GM18858 (cell line): ENCODE measurements at regions not wholly inside any gene's neighbourhood (a gene's known extent, or its start where the extent isn't known, plus 50 kb on each side); places are given as distances from the start of the nearest gene placed in this dataset.

Source experiments
- ATAC-seq: cut with Tn5 transposase; IDR thresholded peaks from one replicate; pipeline ENCODE4 v1.9.1; 2021; ENCODE audit not compliant: unreplicated experiment

DNA sequence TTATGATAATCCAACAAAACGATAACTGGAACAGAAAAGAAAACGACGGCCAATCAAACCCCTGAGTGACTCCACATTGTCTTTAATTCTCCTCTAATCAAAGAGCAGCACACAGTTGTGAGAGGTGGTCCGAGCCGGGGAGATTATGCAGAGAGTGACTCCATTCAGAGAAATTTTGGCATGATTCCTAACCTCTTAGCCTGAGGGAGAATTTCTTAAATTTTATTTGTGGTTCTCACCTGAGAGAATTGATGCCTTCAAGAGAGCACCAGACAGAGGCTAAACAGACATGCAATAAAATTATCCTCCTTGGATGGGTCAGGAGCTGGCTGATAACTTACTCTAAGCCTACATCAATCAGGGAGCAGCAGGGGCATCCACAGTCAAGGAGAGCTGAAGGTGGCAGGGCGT, 310.0 kb upstream of the KLF12 start:
- no peak for ATAC-seq

DNA sequence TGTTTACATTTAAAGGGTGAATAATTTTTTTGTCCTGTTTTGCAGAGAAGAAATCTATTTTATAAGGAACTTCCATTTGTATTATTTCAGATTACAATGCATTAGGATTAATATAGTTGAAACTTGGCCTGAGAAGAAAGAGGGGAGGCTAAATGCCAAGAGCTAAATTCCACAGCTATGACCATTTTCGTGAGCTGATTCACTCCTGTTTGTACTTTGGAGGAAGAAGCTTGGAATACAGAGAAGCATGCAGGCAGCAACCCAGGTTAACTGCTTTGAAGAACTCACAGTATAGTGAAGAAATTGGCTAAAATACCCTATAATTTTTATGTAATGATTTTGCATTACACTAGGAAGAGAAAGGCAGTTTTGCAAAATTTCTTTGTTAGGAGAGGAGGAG, 309.4 kb upstream of the KLF12 start:
- no peak for ATAC-seq

DNA sequence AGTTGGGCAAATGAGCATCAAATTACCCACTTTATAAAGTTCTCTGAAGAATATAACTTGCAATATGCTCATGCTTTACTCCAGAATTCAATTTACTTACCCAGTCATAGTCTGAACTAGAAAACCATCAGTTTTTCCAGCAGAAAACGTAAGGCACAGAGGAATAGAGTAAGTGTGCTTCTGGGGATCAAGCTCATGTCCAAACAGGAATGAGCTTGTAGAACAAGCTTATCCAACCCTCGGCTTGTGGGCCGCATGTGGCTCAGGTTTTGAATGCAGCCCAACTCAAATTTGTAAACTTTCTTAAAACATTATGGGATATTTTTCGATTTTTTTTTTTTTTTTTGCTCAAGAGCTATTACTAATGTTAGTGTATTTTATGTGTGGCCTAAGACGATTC, 308.5 kb upstream of the KLF12 start:
- no peak for ATAC-seq

DNA sequence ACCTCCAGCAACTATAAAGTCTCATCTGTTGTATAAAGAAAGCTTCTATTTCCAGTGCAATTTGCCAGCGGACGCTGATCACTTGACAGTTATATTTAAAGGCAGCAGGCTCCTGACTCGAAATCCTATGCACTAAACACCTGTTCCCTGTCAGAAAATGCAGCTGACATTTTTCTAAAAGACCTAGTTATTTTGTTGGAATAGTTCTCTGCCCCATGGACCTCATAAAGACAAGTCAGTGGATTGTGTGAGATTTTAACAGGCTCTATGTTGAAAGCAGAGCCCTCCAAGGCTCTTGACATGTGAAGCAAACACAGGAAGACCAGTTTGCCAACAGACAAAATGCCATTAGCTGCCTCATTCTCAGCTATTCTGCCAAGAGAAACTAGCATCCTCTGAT, 304.7 kb upstream of the KLF12 start:
- ATAC-seq = no peak

DNA sequence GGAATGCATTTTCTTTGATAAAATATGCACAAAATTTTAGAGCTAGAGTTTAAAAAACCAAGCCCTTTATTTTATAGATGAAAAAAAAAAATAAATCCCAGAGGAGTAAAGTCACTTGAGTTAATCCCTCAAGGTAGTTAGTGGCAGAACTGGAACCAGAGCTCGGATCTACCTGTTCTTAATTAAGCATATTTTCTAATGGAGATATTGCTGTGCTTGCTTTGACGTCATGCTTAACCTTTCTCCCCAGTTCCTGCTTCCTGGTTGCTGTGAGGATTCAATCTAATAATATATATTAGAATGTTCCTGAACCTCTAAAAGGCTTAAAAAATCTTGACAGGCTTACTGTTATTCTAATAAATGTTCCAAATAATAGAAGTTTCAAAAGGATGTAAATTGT, 300.6 kb upstream of the KLF12 start:
- no peak for ATAC-seq

DNA sequence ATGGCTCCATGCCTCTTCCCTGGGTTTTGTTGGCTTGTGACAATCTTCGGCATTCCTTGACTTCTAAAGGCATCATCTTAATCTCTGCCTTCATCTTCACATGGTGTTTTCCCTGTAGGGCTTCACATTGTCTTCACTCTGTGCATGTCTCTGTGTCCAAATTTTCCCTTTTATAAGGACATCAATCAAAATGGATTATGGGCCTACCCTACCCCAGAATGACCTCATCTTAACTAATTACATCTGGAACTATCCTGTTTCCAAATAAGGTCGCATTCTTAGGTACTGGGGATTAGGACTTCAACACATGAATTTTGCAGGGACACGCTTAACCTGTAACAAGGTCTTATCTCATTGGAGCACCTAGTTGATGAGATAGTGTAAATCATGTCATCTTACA, 290.3 kb upstream of the KLF12 start:
- no peak for ATAC-seq

DNA sequence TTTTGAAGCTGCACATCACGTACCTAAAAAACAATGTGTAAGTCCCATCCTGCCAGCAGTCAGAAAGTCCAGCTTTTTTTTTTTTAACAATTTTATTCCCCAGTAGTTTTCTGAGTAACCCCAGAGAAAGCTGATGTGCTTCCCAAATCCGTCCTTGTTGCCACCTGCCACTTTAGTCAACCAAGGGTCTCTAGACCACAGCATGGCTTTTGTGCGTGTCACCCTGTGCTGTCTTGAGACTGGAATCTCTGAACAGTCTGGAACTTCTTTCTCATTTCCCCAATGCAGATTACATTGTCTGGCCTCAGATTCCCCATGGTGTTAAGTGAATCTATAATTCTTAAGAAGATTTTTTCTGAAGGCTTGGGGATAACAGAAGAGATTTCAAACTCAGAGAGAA, 289.2 kb upstream of the KLF12 start:
- ATAC-seq = no peak

DNA sequence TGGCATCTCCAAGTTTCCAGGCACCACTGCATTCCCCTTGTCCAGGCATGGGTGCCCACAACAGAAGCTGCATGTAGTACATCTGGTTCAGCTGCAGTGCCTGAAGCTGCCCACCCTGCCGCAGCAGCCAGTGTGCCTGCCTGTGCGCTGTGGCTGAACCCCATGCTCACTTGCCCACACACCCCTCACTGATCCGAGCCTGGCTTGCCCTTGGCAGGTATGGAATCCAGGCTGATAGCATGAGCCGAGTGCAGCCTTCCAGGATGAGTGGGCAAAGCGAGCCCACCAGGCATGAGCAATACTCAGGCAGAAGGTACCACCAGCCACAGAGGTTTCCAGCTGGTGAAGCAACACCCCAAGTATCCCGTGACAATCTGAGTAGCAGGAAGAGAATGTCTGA, 280.3 kb upstream of the KLF12 start:
- ATAC-seq = no peak

DNA sequence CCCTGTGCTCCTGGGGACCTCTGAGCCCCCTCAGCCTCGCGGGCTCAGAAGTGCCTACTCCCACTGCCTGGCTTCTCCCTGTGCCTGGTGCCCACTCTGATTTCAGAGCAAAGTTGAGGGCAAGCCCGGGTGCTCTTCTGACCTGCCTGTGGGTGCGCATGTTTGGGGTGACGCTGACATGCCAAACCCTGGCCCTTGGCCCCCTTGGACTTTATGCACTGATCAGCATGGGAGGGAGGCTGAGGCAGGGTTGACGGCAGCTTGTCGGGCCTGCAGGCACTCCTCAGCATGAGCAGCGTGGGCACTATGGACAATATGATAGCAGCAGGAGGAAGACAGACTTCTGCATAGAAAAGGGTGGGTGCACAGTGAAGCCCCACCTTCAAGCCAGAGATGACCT, 279.3 kb upstream of the KLF12 start:
- ATAC-seq = no peak

DNA sequence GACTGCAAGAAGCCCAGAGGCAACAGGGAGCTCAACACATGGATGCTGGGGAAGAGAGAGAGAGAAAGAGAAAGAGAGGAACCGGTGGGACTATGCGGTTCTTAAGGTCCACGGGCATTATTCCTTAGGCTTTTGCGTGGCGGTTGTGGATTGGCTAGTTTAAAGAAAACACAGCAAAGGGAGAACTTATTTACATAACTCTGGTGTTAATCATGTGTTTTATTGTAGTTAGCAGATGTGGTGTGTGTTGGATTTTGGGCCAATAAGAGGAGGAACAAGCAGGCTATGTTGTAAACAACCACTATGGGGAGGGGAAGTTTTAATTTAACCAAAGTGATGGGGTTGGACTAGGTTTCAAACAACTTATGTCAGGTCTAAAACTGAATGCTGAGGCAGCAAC, 275.3 kb upstream of the KLF12 start:
- ATAC-seq = no peak

DNA sequence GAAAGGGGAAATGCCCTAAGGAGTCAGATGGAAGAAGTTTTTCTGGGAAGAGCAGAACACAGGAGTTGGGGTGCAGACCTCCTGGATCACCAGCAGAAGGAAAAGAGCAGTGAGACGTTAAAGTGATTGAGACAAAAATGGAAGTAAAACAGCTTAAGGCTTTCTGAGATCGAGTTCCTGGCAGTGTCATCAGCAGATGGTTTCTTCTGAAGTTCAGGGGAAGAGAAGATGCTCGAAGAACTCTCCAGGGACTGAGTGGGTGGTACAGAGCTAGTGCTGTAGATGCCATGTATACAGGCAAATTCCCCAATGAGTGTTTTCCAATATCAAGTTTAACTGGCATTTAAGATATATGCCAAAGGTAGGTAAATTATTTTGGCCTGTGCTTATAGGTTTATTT, 272.2 kb upstream of the KLF12 start:
- ATAC-seq = no peak

DNA sequence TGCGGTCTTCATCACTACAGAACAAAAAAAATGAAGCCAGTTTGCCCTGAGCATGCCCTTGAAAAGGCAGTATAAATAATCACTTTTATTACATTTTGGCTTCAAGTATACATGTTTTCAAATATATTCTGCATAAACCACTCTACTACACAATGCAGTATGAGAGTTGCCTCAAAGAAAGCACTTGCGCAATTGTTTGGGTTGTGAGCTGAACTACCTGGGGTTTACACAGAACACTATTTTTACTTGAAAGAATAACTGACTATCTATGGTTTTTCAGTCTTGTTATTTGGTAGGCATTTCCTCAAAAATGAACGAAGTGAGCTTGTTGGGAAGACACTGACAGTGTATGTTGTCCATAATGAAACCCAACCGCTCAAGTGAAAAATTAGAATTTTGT, 264.4 kb upstream of the KLF12 start:
- no peak for ATAC-seq

DNA sequence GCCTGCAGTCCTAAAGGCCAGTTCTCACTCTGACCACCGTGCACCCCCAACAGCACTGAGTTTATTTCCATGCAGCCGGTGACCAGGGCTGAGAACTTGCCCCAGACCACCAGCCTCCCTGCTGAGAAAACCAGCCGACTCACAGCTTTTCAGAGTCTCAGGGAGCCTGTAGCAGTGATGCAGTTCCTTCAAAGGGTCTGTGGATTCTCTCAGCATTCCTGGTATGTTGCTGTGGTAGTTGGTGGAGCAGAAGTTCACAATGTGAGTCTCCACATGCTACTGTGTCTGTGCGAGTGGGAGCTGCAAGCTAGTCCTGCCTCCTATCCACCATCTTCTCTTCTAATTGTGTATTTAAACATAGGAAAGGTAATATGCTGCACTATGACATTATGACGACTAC, 254.9 kb upstream of the KLF12 start:
- ATAC-seq = no peak

DNA sequence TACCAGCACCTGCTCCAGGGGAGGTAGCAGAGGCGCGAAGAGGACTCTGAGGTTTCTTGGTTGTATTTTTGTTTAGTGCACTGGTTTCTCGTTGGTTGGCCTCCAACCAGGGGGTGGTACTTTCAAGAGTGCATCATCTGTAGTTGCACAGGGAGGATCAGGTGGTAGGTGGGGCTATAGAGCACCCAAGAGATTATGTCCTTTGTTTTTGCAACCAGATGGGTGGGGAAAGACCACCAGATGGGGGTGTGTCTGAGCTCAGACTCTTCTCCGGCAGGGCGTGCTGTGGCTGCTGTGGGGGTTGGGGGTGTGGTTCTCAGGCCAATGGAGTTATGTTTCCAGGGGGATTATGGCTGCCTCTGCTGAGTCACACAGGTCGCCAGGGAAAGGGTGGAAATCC, 254.4 kb upstream of the KLF12 start:
- no peak for ATAC-seq

DNA sequence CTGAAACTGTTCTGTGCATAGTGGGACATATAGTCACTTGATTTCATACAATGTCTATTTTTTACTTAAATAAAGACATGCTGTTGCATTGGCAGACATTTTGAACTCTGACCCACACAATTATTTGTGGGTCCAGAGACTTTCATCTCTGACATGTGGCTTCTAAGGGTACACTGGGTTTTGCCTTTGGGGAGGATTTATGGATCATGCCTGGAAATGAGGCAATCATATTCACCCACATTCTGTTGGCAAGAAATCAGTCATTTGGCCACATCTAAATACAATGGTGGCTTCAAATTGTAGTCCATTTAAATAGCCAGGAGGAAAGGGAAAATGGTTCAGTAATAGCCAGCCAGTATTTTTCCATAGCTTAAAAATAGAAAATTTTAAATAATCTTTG, 238.3 kb upstream of the KLF12 start:
- ATAC-seq = no peak

DNA sequence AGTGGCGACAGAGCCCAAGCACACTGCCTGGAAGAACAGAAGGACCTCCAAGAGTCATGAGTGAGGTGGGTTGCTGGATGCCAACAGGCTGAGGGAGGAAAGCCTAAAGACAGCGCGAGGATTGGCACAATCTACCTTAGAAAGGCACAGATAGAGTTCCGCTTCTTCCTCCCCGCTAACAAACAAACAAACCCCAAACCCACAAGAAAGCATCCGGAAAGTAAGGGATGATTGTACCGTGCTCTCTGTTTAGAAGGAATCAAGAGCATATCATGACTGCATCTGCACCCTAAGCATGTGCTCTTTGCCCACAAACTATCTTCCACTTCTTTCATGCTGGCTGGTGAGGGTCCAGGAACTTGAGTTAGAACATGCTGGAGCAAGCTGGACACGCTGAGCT, 233.0 kb upstream of the KLF12 start:
- no peak for ATAC-seq

DNA sequence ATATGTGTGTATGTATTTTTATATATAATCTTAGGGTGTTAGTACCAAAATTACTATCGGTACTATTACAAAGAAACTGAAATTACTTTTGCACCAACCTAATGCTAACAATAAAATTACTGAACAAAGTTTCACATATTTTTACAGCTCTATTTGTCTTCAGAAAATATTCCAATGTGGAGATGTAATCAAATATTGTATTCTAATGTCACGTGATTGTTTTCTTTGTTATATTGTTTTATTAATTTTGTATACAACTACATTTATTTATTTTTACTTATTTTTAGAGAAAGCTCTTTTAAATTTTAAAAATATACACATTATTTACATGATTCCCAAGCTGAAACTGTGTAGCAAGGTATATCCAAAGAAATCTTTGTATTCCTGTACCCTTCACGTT, 227.1 kb upstream of the KLF12 start:
- no peak for ATAC-seq

DNA sequence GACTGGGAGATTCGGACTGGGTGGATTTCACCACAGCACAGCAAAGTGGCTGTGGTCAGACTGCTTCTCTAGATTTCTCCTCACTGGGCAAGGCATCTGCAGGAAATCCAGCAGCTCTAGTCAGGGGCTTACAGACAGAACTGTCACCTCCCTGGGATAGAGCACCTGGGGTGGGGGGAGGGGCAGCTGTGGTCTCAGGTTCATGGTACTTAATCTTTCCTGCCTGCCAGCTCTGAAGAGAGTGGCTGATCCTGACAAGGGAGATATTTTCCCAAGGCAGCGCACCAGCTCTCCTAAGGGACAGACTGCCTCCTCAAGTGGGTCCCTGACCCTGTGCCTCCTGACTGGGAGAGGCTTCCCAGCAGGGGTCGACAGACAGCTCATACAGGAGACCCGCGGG, 212.8 kb upstream of the KLF12 start:
- ATAC-seq = no peak

DNA sequence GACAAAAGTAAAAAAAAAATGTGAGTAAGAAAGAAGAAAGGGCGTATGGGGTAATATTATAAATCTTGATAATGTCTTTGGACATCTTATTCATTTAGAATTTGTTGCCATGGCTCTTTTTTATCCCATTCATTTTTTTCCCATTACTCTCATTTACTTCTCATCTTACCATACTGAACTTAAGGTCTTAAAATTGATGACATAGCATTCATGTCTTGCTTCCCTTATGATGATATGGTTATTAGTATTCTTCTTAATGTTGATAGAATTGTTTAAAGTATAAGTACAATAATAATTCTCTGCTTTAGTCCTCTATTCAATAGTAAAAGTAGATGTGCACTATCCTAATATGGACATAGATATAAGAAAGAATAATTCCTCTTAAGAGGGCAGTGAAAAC, 204.1 kb upstream of the KLF12 start:
- no peak for ATAC-seq

DNA sequence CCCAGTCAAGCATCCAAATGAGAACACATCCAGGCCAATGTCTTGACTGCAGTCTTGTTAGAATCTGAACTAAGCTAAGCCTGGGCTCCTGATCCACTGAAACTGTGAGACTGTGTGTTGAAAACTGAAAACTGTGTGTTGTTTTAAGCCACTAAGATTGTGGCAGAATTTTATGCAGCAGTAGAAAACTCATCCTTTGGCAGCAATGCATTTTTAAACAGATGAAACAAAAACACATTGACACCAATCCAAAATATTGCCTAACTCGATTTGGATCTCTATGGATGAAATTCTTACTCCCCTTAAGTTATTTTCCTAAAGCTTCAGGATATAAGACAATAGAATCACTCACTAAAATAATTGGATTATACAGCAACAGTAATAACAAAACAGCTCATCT, 202.3 kb upstream of the KLF12 start:
- ATAC-seq = no peak

DNA sequence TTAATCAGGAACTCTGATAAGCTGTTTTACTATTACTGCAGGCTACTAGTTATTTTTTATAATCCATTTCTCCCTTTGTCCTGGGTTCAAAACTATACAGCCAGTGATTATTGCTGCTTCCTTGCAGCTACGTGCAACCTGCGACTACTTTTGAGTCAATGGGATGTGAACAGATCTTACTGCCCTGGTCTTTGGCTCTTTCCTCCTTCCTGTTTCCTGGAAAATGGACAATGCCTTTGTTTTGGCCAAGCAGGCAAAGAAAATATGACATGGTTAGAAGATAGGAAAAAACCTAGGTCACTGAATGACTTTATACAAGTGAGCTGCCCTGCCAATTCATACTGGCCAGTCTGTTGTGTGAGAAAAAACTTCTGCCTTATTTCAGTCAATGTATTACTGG, 201.2 kb upstream of the KLF12 start:
- no peak for ATAC-seq

DNA sequence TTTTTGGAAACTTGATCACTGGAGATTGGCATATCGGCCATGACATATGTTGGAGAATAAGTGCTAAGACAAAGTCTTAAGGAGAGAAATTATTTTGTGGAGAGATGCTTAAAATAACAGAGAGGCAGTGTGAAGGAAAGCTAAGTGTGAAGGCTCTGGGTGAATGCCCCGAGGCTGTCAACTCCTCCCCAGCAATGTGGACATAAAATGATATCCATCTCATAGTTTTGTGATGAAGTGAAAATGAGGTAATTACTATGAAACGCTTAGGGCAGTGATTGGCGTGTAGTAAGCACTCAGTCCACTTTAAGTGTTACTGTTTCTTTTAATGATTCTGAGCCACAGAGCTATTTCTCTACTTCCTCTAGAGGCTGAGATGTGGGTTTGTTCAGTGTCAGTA, 195.8 kb upstream of the KLF12 start:
- no peak for ATAC-seq

DNA sequence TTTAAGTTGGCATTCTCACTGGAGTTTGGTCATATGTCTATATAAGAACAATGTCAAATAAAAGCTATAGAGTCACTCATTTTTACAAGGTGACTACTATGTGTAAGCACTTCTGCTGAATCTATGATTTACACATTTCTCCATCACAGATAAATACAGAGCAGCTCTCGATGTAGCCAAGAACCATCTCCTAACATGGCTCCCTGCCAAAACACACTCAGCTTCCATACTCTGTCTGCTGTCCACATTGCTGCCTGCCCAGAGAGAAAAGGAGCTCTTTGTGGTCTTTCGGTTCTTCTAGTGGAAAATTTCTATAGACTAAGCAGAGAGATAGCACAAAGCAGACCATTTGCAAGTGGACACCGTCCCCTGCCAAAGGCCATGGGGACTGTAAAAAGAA, 190.9 kb upstream of the KLF12 start:
- ATAC-seq = no peak

DNA sequence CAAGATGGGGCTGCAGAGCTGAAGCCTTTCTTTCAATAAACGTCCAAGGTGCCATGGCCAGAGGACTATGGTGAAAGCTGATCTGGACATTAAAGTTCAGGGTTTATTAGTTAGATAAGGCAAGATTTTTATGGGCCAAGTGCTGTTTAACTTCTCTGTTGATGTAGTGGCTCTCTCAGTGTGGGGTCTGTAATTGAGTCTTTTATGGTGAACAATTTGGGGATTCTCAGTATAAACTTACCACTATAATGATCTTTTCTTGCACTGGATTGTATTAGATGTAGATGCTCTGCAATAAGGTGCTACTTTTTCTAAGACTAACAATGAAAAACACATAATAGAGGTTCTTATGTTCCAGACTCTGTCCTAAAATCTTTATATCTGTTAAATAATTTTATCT, 190.1 kb upstream of the KLF12 start:
- ATAC-seq = no peak
